GM18873 (cell line): ENCODE measurements at regions not wholly inside any gene's neighbourhood (a gene's known extent, or its start where the extent isn't known, plus 50 kb on each side); places are given as distances from the start of the nearest gene placed in this dataset.
A peak's percentile ranks its signal among the peaks of the same experiment; 100 is the strongest.

ENCODE experiments used
- ATAC-seq: cut with Tn5 transposase; IDR thresholded peaks from one replicate; pipeline ENCODE4 v1.9.1; 2021; ENCODE audit warnings: mild to moderate bottlenecking, moderate library complexity, moderate number of reproducible peaks; ENCODE audit not compliant: unreplicated experiment, low FRiP score

DNA sequence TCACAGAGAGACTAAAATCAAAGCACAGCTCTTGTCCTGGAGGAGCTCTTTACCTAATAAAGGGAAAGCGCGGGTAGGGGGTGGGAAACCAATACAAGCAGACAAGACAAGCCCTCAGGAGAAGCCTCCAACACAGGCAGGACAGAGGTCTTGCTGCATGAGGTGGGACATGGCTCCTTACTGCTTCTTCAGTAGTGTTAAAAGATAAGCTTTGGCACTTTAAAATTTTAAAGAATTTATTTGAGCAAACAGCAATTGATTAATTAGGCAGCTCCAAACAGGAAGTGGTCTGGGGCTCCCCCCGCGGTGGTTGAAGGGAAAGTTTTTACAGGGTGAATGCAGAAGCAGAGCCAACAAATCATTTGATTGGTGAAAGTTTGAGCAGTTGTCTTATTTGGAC, 50.3 kb upstream of the MACC1 start:
- ATAC-seq: no peak

DNA sequence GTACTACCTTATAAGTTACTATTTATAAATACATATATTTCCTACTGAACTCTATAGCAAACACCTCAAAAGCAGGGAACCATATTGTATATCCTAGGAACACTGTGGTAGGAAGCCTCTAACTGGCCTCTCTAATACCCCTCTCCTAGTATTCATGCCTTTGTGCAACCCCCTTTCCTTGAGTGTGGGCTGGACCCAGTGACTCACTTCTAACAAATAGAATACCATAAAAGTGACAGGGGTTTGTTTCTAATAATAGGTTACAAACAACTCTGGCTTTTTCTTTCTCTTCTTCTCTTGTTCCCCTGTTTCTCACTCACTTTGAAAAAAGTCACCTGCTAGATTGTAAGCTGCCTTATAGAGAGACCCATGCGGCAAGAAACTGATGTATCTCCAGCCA, 51.6 kb upstream of the MACC1 start:
- no peak for ATAC-seq

DNA sequence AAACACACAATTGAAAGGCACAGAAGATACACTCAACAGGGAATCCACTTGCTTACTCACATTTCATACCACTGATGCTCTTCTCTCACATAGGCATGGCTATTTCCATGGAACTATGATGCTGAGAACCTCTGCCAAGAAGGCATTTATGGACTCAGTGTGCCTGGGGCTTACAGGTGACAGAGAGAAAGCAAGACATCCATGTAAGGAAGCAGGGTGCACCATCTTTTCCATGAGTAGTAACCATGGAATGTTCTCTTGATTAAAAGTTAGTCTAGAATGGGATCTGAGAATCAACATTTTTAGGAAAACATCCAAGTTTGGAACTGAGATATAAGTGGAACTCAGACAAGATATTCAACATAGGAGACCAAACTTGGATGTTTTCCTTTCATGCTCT, 52.5 kb upstream of the MACC1 start:
- ATAC-seq: no peak

DNA sequence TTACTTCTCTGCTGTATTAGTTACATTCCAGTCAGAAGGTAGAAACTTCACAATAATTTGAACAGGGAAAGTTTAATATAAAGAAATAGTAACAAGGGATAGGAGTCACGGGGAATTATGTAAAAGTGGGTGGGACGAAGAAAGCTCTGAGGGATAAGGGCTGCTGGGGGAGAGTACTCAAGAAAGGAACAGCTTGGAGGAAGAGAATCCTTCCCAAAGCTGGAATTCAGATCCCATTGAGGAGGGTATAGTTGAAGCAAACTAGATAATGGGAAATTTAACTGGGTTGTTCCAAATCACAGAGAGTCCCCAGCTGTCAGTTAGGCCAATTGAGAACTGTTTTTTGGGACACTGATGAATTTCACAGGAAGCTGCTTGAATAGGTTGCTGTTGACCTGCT, 53.2 kb upstream of the MACC1 start:
- no peak for ATAC-seq

DNA sequence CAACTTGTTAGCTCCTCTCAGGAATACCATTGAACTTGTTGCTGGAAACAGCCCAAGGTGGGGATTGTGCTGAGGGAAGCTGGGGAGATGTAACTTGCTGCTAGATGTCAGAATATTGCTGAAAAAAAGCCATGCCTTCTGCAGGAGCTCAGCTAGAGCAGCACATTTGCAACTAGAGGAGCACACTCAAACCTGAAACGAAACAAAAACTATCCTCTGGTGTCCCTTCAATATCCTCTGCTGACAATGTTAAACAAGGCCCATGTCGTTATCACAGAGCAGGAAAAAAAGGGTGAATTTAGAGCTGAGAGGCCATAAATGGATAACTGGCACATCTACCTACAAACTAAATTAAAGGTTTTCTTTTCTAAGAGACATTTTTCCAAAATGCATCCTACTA, 53.7 kb upstream of the MACC1 start:
- peak; percentile 99 for ATAC-seq

DNA sequence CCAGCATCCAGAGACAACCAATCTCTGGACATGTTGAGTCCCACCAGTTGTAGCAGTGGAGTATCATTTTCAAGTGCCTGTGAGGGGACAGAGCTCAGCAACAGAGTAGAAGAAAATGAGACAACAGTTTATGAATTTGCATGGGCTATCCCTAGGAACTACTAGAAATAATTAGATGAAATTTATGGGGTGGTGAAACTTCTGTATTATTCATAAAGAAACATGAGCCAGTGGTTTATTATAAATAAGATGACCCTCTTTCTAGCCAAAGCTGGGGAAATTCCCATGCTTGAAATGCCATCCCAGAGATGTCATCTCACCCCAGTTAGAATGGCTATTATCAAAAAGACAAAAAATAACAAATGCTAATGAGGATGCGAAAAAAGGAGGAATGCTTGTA, 55.1 kb upstream of the ITGB8 start:
- ATAC-seq: no peak

DNA sequence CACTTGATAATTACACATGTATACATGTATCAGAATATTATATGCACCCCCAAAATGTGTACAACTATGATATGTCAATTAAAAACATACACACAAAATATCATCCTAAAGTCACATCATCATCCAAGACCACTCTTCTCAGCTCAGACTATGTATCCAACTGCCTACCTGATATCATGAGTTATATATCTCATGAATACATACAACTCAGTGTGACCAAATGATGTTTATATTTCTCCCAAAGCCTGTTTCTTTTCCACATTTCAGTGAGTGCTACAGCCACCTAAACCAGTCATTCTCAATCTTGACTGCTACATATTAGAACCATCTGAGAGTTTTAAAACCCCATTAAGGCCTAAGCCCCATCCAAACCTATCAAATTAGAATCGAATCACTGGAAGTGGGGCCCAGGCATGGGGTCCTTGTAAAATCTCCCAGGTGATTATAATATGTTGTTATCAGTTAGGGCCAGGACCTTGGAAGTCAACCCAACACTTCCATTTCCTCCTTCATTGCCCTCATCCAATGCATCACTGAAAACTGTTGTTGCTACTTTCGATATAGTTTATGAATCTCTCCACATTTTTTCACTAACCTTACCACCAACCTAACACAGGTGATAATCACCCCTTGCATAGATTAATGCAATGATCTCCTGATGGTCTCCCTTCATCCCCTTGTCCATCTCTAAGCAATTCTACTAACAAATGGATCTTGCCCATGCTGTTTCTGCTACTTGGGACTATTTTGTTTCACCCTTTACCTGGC, 53.8 kb upstream of the ITGB8 start:
- no peak for ATAC-seq

DNA sequence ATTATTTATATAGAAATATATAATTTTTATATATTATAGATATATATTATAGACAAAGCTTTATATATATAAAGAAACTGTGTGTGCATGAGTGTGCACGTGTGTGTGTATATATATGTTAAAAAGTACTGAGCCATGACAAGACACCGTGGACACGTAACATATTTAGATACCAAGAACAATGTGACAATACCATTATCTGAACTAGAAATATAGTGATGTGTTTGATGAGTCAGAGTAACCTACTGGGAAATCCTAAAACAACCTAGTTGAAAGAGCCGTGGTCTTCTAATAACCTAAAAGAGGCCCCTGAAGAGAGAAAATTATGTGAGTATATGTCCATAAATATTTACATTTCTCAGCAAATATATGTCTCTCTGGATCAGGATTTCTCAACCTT, 50.7 kb upstream of the ITGB8 start:
- no peak for ATAC-seq

DNA sequence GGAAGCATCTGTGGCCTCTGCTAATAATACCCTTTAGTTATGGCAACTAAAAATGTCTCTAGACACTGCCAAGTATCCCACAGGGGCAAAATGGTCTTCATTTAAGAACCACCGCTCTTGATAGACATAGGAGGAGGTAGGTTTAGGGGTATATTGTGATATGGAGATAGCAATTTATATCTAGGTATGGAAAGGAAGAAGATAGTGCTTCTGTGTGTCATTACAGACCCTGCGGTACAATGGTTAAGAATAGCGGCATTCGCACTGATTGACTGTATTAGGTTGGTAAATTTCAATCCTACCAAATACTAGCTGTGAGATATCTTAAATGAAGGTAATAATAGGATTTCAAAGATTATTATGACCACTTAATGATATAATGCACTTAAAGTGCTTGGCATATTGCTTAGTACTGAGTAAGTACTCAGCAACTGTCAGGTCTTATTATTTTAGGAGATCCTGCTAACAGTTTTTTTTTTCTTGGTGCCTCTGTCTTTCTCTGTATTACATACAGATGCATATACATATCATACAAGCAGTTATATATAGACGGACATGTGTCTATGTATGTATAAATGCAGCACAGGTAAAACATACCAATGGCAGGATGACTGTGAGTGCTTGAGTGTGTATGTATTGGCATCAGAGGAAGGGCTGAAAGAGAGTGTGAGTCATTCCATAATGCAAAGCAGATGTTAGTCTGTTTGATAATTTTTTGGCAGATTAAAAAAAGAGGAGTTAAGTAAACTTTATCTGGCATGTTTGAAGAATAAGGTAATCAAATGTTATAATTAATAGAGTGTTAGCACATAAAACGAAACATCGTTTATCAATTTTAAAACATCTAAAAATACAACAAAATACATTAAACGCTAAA, 50.0 kb upstream of the ITGB8 start:
- ATAC-seq: no peak
